ENCODE measurements at regions not wholly inside any gene's neighbourhood (a gene's known extent, or its start where the extent isn't known, plus 50 kb on each side); places are given as distances from the start of the nearest gene placed in this dataset.

DNA sequence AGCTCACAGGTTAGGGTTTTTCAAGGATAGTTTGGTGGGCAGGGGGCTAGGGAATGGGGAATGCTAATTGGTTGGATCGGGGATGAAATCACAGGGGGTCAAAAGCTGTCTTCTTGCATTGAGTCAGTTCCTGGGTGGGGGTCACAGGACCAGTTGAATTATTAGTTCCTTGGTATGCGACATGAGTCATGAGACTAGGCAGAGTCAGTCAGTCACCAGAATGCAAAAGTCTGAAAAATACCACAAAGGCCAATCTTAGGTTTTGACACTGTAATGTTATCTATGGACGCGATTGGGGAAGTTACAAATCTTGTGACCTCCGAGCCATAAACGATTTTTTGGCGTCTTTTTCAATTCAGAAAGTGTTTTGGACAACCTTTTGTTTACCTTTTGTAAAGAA is 101.2 kb downstream of the ZNF519 start:
- no peak overlapping the region for H3K4me3 ChIP-seq (ENCODE audit: low read depth, low read length)
- H3K27me3 ChIP-seq (ENCODE audit: control insufficient read depth, insufficient read depth, low read length): no peaks in the 10 kb centered on the region
- no peak for DNase-seq (ENCODE audit: low read depth in 4 of 6, low spot score in 6 of 6)
- 94% methylated on average over 5 of the region's 7 CpGs for WGBS (ENCODE audit: insufficient coverage)
- no peaks in the 10 kb centered on the region for H3K4me1 ChIP-seq (ENCODE audit: control insufficient read depth, insufficient read depth, low read length)
- H3K27ac ChIP-seq (ENCODE audit: low read depth, low read length): no peak overlapping the region
- H3K9me3 ChIP-seq (ENCODE audit: control insufficient read depth, insufficient read depth, low read length): no peaks in the 10 kb centered on the region
- no peaks in the 10 kb centered on the region for H3K36me3 ChIP-seq (ENCODE audit: control insufficient read depth, insufficient read depth, low read length)

DNA sequence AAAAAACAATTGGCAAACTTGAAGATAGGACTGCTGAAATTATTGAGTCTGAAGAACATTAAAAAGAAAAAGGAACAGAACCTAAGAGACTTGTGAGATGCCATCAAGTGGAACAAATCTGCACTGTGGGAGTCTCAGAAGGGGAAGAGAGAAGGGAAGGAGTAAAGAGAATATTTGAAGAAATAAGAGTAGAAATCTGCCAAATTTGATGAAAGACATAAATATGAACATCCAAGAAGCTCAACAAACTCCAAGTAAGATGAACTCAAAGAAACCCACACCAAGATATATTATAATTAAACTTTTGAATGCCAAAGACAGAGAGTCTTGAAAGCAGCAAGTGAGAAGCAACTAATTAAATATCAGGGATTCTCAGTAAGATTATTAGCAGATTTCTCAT is 102.7 kb downstream of the ZNF519 start:
- no peak for DNase-seq (ENCODE audit: low read depth in 4 of 6, low spot score in 6 of 6)
- Histone ChIP-seq H3K4me1 (ENCODE audit: control insufficient read depth, insufficient read depth, low read length) (no peaks in the 10 kb centered on the region), H3K27me3 (ENCODE audit: control insufficient read depth, insufficient read depth, low read length) (no peaks in the 10 kb centered on the region), H3K9me3 (ENCODE audit: control insufficient read depth, insufficient read depth, low read length) (no peaks in the 10 kb centered on the region), H3K27ac (ENCODE audit: low read depth, low read length) (no peak overlapping the region), H3K4me3 (ENCODE audit: low read depth, low read length) (no peak overlapping the region), H3K36me3 (ENCODE audit: control insufficient read depth, insufficient read depth, low read length) (no peaks in the 10 kb centered on the region)

DNA sequence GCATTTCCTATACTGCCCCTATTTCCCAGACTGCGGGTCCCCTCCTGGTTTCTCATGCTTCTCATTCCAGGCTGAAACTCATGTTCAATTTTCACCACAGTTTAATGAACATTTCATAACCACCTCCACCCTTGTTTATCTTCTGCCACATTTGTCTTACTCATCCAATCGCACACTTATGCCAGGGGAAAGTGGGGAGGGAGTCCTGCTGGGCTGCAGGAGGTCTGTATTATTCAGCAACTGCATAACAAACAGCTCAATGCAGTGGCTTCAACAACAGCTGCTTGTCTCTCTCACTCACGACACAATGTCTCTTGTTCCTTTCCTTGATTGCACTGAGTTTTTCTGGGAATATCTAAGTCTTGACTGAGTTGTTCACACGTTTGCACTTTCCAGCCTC is 106.0 kb downstream of the ZNF519 start:
- Histone ChIP-seq H3K36me3 (ENCODE audit: control insufficient read depth, insufficient read depth, low read length) (no peaks in the 10 kb centered on the region), H3K4me1 (ENCODE audit: control insufficient read depth, insufficient read depth, low read length) (no peaks in the 10 kb centered on the region), H3K27me3 (ENCODE audit: control insufficient read depth, insufficient read depth, low read length) (no peaks in the 10 kb centered on the region), H3K9me3 (ENCODE audit: control insufficient read depth, insufficient read depth, low read length) (no peaks in the 10 kb centered on the region), H3K4me3 (ENCODE audit: low read depth, low read length) (no peak overlapping the region), H3K27ac (ENCODE audit: low read depth, low read length) (no peak overlapping the region)
- WGBS (ENCODE audit: insufficient coverage): 50% methylated on average over 2 of the region's 4 CpGs
- no peak for DNase-seq (ENCODE audit: low read depth in 4 of 6, low spot score in 6 of 6)

DNA sequence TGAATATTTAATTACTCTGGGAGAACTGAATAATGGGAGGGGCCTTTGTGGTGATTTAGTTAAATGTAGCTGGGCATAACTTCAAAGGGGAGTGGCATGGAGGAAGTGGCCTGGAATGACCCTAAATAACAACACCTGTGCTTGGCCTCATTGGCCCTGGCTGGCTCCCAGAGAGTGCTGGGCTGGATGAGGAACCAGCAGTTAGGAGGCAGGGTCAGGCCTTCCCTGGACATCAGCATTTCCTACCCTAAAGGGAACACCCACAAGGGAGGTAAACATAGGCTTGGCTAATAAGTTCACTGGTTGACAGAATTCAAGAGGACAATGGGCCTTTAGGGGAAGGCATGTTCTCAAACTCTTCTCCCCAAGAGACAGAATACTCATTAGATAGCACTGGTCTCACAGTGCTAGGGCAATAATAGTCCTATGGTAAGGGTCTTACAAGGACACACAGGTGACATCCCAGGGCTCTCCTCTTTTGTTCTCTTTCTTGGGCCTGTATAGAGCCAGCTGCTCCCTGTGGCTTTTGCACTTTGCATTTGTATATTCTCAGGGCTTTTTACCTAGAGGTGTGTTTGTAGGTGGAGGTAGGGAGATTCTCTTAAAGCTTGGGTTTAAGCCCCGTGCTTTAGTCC is 106.8 kb downstream of the ZNF519 start:
- no peak overlapping the region for H3K4me3 ChIP-seq (ENCODE audit: low read depth, low read length)
- H3K27ac ChIP-seq (ENCODE audit: low read depth, low read length): no peak overlapping the region
- DNase-seq (ENCODE audit: low read depth in 4 of 6, low spot score in 6 of 6): no peak
- H3K4me1 ChIP-seq (ENCODE audit: control insufficient read depth, insufficient read depth, low read length): no peaks in the 10 kb centered on the region
- no peaks in the 10 kb centered on the region for H3K36me3 ChIP-seq (ENCODE audit: control insufficient read depth, insufficient read depth, low read length)
- H3K27me3 ChIP-seq (ENCODE audit: control insufficient read depth, insufficient read depth, low read length): no peaks in the 10 kb centered on the region
- no peaks in the 10 kb centered on the region for H3K9me3 ChIP-seq (ENCODE audit: control insufficient read depth, insufficient read depth, low read length)
- WGBS (ENCODE audit: insufficient coverage): no CpG with 5 or more reads among the region's 1 CpG

DNA sequence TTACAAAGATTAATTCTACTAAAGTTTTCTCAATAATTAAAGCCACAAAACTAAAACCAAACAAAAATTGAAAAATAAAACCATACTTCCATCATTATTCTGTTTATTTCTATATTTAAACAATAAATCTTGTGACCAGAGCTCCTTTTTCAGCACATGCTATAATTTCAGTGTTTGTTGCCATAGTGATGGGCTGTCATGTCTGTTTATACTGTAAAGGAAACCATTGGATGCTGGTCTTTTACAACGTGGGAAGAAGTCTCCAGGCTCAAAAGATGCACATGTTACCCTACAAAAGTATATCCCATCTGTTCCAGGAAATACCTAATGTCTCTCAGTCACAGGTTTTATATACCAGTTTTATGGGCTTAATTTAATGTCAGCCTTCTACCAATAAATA is 100.1 kb upstream of the MC2R start:
- Histone ChIP-seq H3K27ac (ENCODE audit: low read depth, low read length) (no peak overlapping the region), H3K36me3 (ENCODE audit: control insufficient read depth, insufficient read depth, low read length) (no peaks in the 10 kb centered on the region)
- no CpG with 5 or more reads among the region's 1 CpG for WGBS (ENCODE audit: insufficient coverage)

DNA sequence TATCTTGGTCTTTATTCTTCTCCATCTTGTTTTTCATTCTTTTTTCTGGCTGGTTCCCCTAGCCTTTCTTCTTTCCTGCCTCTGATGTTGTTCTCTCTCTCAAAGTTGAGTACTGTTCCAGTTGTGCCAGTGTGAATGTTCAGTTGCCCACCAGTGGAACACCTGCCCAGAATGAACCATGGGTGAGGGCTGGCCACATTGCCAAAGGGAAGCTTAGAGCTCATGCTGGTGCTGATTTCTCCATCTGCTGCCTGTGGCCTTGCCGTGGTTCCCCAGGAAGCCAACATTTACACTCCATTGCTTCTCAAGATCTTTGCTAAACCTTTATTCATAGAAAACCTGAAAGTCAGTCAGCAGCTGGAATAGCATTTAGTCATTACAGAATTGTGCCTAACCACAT is 99.1 kb upstream of the MC2R start:
- no peaks in the 10 kb centered on the region for H3K9me3 ChIP-seq (ENCODE audit: control insufficient read depth, insufficient read depth, low read length)
- no peaks in the 10 kb centered on the region for H3K27me3 ChIP-seq (ENCODE audit: control insufficient read depth, insufficient read depth, low read length)
- no peaks in the 10 kb centered on the region for H3K36me3 ChIP-seq (ENCODE audit: control insufficient read depth, insufficient read depth, low read length)
- DNase-seq (ENCODE audit: low read depth in 4 of 6, low spot score in 6 of 6): no peak
- WGBS (ENCODE audit: insufficient coverage): 57% methylated on average over 1 of the region's 1 CpG
- H3K4me3 ChIP-seq (ENCODE audit: low read depth, low read length): no peak overlapping the region
- no peaks in the 10 kb centered on the region for H3K4me1 ChIP-seq (ENCODE audit: control insufficient read depth, insufficient read depth, low read length)
- H3K27ac ChIP-seq (ENCODE audit: low read depth, low read length): no peak overlapping the region

More for the DNA sequence above, 100.1 kb upstream of the MC2R start:
- Histone ChIP-seq H3K4me3 (ENCODE audit: low read depth, low read length) (no peak overlapping the region), H3K4me1 (ENCODE audit: control insufficient read depth, insufficient read depth, low read length) (no peaks in the 10 kb centered on the region), H3K27me3 (ENCODE audit: control insufficient read depth, insufficient read depth, low read length) (no peaks in the 10 kb centered on the region), H3K9me3 (ENCODE audit: control insufficient read depth, insufficient read depth, low read length) (no peaks in the 10 kb centered on the region)
- peak in 2 of 6 donors; percentile 0 to 37 for DNase-seq (ENCODE audit: low read depth in 4 of 6, low spot score in 6 of 6)

DNA sequence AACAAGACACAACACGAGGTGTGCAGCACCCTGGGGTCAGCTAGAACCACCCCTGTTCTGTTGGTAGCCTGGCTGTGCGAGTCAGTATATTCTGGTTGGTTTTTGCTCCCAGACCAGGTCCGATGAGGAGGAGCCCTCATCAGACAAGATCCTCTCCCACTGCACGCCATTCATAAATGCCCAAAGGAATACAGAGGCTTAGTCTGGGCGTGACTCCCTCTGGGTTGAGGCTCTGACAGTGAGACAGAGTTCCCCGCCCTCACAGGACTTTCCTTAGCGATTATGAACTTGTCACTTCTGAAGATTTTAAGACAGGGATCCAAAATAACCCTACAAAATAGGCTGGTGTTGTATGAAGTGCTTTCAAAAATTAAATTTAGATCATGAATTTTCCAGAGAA is 85.5 kb upstream of the MC2R start:
- no peaks in the 10 kb centered on the region for H3K27me3 ChIP-seq (ENCODE audit: control insufficient read depth, insufficient read depth, low read length)
- 79% methylated on average over 6 of the region's 7 CpGs for WGBS (ENCODE audit: insufficient coverage)
- H3K36me3 ChIP-seq (ENCODE audit: control insufficient read depth, insufficient read depth, low read length): no peaks in the 10 kb centered on the region
- no peaks in the 10 kb centered on the region for H3K9me3 ChIP-seq (ENCODE audit: control insufficient read depth, insufficient read depth, low read length)
- no peak overlapping the region for H3K4me3 ChIP-seq (ENCODE audit: low read depth, low read length)
- DNase-seq (ENCODE audit: low read depth in 4 of 6, low spot score in 6 of 6): no peak
- H3K4me1 ChIP-seq (ENCODE audit: control insufficient read depth, insufficient read depth, low read length): no peaks in the 10 kb centered on the region
- no peak overlapping the region for H3K27ac ChIP-seq (ENCODE audit: low read depth, low read length)

DNA sequence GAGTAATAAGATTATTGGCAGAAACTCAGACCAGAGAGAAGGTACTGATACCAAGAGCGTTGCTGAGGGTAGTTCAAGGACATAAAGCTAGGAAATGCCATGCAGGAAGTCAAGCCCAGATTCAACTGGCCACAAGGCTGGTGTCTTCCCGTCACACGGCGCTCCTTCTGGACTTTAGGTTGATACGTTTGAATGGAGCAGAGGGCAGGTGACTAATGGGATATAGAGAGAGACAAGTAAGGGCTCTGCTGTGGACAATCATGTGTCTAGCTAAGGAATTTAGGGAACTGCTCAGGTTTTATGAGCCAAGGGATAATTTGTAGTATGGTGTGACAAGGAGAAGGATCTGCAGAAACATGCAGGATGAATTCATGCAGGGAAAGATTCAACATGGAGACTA is 83.9 kb upstream of the MC2R start:
- Histone ChIP-seq H3K36me3 (ENCODE audit: control insufficient read depth, insufficient read depth, low read length) (no peaks in the 10 kb centered on the region), H3K9me3 (ENCODE audit: control insufficient read depth, insufficient read depth, low read length) (no peaks in the 10 kb centered on the region), H3K27me3 (ENCODE audit: control insufficient read depth, insufficient read depth, low read length) (no peaks in the 10 kb centered on the region), H3K4me3 (ENCODE audit: low read depth, low read length) (no peak overlapping the region), H3K27ac (ENCODE audit: low read depth, low read length) (no peak overlapping the region), H3K4me1 (ENCODE audit: control insufficient read depth, insufficient read depth, low read length) (no peaks in the 10 kb centered on the region)
- no peak for DNase-seq (ENCODE audit: low read depth in 4 of 6, low spot score in 6 of 6)
- 92% methylated on average over 5 of the region's 5 CpGs for WGBS (ENCODE audit: insufficient coverage)

DNA sequence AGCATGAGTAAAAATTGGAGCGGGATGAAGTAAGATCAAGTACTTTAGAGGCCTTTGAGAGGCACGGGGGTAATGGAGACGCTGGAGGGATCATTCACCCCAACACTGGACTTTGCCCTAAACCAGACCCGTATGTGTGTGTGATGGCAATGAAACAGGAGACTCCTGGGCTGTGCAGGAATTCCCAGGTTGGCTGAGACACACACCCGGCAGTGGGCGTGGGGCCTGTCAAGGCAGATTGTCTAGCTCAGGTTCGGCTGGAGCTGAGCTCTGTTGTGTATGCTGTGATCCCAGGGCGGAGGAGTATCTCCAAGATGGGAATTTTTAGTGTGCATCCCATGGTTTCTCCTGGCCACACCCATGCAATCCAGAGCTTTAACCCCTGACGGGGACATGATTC is 83.2 kb upstream of the MC2R start:
- no peaks in the 10 kb centered on the region for H3K36me3 ChIP-seq (ENCODE audit: control insufficient read depth, insufficient read depth, low read length)
- no peak overlapping the region for H3K4me3 ChIP-seq (ENCODE audit: low read depth, low read length)
- DNase-seq (ENCODE audit: low read depth in 4 of 6, low spot score in 6 of 6): no peak
- H3K27me3 ChIP-seq (ENCODE audit: control insufficient read depth, insufficient read depth, low read length): no peaks in the 10 kb centered on the region
- WGBS (ENCODE audit: insufficient coverage): 96% methylated on average over 5 of the region's 9 CpGs
- H3K4me1 ChIP-seq (ENCODE audit: control insufficient read depth, insufficient read depth, low read length): no peaks in the 10 kb centered on the region
- no peaks in the 10 kb centered on the region for H3K9me3 ChIP-seq (ENCODE audit: control insufficient read depth, insufficient read depth, low read length)
- H3K27ac ChIP-seq (ENCODE audit: low read depth, low read length): no peak overlapping the region

DNA sequence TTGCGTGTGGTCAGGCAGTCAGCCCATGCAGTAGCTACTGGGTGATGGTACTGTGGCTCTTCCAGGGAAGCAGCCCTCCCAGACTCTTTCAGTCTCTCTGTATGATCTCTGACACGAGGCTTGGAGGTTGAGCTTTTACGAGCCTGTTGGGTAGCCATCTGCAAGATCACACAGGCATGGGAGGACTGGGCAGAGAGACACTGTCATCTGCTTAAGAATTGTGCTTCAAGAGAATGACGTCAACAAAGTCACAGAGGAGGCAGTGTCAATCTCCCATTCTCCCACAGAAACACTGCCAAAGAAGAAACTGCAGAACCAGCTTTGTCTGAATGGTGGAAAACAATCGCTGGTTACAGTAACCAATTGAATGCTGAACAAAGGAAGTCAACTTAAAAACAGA is 78.4 kb upstream of the MC2R start:
- 63% methylated on average over 3 of the region's 5 CpGs for WGBS (ENCODE audit: insufficient coverage)
- Histone ChIP-seq H3K27ac (ENCODE audit: low read depth, low read length) (no peak overlapping the region), H3K36me3 (ENCODE audit: control insufficient read depth, insufficient read depth, low read length) (no peaks in the 10 kb centered on the region), H3K4me3 (ENCODE audit: low read depth, low read length) (no peak overlapping the region), H3K27me3 (ENCODE audit: control insufficient read depth, insufficient read depth, low read length) (no peaks in the 10 kb centered on the region), H3K9me3 (ENCODE audit: control insufficient read depth, insufficient read depth, low read length) (no peaks in the 10 kb centered on the region), H3K4me1 (ENCODE audit: control insufficient read depth, insufficient read depth, low read length) (no peaks in the 10 kb centered on the region)
- DNase-seq (ENCODE audit: low read depth in 4 of 6, low spot score in 6 of 6): peak in 1 of 6 donors; percentile 40
